ENCODE measurements at regions not wholly inside any gene's neighbourhood (a gene's known extent, or its start where the extent isn't known, plus 50 kb on each side); places are given as distances from the start of the nearest gene placed in this dataset.

DNA sequence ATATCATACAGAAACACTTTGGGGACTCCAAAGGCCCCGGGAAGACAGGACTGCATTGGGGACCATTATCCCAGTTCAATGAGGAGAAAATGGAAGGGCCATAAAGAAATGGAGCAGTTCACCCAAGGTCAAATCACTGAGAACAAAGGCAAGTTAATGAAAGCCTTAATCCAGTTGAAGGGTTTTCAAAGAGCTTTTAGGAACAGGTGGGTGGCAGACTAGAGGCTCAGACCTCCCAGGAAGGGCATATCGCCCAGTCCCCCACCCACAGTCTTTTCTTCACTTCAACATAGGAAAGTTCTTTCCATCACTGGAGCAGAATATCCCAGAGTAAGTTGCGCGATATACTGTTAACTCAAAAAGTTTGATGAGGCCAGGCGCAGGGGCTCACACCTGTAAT lies 136.1 kb upstream of the CCND2 start:
- Histone ChIP-seq H3F3A (ENCODE audit: insufficient read depth, low read length) (no peaks in the 10 kb centered on the region), H3K4me2 (ENCODE audit: low read length) (no peak overlapping the region), H3K27me3 (ENCODE audit: insufficient read depth, low read length) (no peaks in the 10 kb centered on the region; the same call in 1 of the 2 replicates), H3K9me3 (ENCODE audit: low read length) (no peaks in the 10 kb centered on the region), H3K9ac (ENCODE audit: low read length) (no peak overlapping the region), H3K4me3 (ENCODE audit: low read depth, low read length, poor library complexity, severe bottlenecking) (no peak overlapping the region), H3K79me2 (ENCODE audit: insufficient read depth, low read length) (no peaks in the 10 kb centered on the region), H3K4me1 (ENCODE audit: insufficient read depth, low read length, severe bottlenecking) (no peaks in the 10 kb centered on the region), H3K9me2 (ENCODE audit: low read depth, low read length) (no peaks in the 10 kb centered on the region), H3K27ac (ENCODE audit: low read depth, low read length, poor library complexity, severe bottlenecking) (no peak overlapping the region), H2AFZ (ENCODE audit: low read length) (no peak overlapping the region), H4K20me1 (ENCODE audit: insufficient read depth, low read length) (no peaks in the 10 kb centered on the region), H3K36me3 (ENCODE audit: insufficient read depth, low read length) (no peaks in the 10 kb centered on the region)
- TF ChIP-seq EZH2 (IDR thresholded peaks at IDR 0.05; ENCODE audit: borderline replicate concordance, low read length): no peak
- TF ChIP-seq, protein P1, sequence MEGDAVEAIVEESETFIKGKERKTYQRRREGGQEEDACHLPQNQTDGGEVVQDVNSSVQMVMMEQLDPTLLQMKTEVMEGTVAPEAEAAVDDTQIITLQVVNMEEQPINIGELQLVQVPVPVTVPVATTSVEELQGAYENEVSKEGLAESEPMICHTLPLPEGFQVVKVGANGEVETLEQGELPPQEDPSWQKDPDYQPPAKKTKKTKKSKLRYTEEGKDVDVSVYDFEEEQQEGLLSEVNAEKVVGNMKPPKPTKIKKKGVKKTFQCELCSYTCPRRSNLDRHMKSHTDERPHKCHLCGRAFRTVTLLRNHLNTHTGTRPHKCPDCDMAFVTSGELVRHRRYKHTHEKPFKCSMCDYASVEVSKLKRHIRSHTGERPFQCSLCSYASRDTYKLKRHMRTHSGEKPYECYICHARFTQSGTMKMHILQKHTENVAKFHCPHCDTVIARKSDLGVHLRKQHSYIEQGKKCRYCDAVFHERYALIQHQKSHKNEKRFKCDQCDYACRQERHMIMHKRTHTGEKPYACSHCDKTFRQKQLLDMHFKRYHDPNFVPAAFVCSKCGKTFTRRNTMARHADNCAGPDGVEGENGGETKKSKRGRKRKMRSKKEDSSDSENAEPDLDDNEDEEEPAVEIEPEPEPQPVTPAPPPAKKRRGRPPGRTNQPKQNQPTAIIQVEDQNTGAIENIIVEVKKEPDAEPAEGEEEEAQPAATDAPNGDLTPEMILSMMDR (IDR thresholded peaks at IDR 0.05; ENCODE audit: low read length): no peak

DNA sequence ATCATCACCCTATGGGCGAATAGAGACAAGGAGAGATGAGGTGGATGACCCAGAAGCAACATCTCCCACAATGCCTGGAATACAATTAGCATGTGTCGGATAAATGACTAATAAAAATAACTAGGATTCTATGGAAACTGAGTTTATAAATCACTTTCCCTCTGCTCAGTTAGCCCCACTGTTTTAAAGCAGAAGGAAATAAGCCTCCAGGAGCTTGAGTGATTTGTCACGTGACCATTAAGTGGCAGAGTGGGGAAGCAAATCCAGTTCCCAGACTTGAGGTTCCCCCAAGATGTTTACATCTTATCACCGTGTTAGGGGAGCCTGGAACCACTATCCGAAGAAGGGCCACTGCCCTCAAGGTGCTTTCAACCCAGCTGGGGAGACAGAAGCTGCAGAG lies 136.5 kb upstream of the CCND2 start:
- H3K9ac ChIP-seq (ENCODE audit: low read length): no peak overlapping the region
- H2AFZ ChIP-seq (ENCODE audit: low read length): no peak overlapping the region

DNA sequence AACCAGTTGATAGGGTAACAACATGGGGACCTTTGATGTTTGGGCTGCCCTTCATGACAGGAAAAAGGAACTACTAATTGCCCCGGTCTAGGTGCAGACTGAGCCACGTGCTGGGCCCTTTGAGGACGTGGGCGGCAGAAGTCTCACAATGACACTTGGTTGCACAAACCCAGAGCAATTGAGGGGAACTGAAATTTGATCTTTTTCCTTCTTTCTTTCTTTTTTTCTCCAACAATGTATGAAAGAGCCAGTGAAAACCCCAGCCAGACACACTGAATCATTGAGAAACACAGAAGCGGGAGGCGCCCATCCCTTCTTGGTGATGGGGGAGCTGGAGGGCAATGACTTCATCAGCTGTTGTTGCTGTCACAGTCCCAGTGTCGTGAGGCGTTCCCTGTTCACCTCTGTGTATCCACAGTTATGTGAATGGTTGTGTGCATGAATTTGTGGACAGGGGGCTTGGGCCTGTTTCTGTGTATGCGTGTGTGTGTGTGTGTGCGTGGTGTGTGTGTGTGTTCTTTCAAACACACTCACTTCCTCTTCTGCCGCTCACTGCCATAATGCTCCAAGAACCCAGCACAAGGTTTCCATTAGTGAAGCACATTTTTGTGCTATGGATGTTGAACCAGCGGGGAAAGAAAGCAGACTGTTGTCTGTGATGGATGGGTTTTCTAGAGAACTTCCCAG lies 137.5 kb upstream of the CCND2 start:
- H3K9me3 ChIP-seq (ENCODE audit: low read length): no peaks in the 10 kb centered on the region
- no peaks in the 10 kb centered on the region for H4K20me1 ChIP-seq (ENCODE audit: insufficient read depth, low read length)
- no peaks in the 10 kb centered on the region for H3K9me2 ChIP-seq (ENCODE audit: low read depth, low read length)
- no peaks in the 10 kb centered on the region for H3K79me2 ChIP-seq (ENCODE audit: insufficient read depth, low read length)
- TF ChIP-seq, protein P1 (IDR thresholded peaks at IDR 0.05; ENCODE audit: low read length): no peak
- no peak for TF ChIP-seq EZH2 (IDR thresholded peaks at IDR 0.05; ENCODE audit: borderline replicate concordance, low read length)
- no peaks in the 10 kb centered on the region; the same call in 1 of the 2 replicates for H3K27me3 ChIP-seq (ENCODE audit: insufficient read depth, low read length)
- H3F3A ChIP-seq (ENCODE audit: insufficient read depth, low read length): no peaks in the 10 kb centered on the region
- H3K27ac ChIP-seq (ENCODE audit: low read depth, low read length, poor library complexity, severe bottlenecking): no peak overlapping the region
- no peaks in the 10 kb centered on the region for H3K4me1 ChIP-seq (ENCODE audit: insufficient read depth, low read length, severe bottlenecking)
- no peak overlapping the region for H3K9ac ChIP-seq (ENCODE audit: low read length)
- no peak overlapping the region for H2AFZ ChIP-seq (ENCODE audit: low read length)
- H3K36me3 ChIP-seq (ENCODE audit: insufficient read depth, low read length): no peaks in the 10 kb centered on the region
- no peak overlapping the region for H3K4me3 ChIP-seq (ENCODE audit: low read depth, low read length, poor library complexity, severe bottlenecking)
- H3K4me2 ChIP-seq (ENCODE audit: low read length): no peak overlapping the region

More for the DNA sequence above, 136.5 kb upstream of the CCND2 start:
- Histone ChIP-seq H3K4me1 (ENCODE audit: insufficient read depth, low read length, severe bottlenecking) (no peaks in the 10 kb centered on the region), H3K27me3 (ENCODE audit: insufficient read depth, low read length) (no peaks in the 10 kb centered on the region; the same call in 1 of the 2 replicates), H4K20me1 (ENCODE audit: insufficient read depth, low read length) (no peaks in the 10 kb centered on the region), H3K27ac (ENCODE audit: low read depth, low read length, poor library complexity, severe bottlenecking) (no peak overlapping the region), H3K9me2 (ENCODE audit: low read depth, low read length) (no peaks in the 10 kb centered on the region), H3F3A (ENCODE audit: insufficient read depth, low read length) (no peaks in the 10 kb centered on the region), H3K9me3 (ENCODE audit: low read length) (no peaks in the 10 kb centered on the region), H3K4me2 (ENCODE audit: low read length) (no peak overlapping the region), H3K36me3 (ENCODE audit: insufficient read depth, low read length) (no peaks in the 10 kb centered on the region), H3K4me3 (ENCODE audit: low read depth, low read length, poor library complexity, severe bottlenecking) (no peak overlapping the region), H3K79me2 (ENCODE audit: insufficient read depth, low read length) (no peaks in the 10 kb centered on the region)
- no peak for TF ChIP-seq EZH2 (IDR thresholded peaks at IDR 0.05; ENCODE audit: borderline replicate concordance, low read length)
- TF ChIP-seq, protein P1 (IDR thresholded peaks at IDR 0.05; ENCODE audit: low read length): no peak

All from OCI-LY1 (cell line).